K562 (cell line): ENCODE measurements at regions not wholly inside any gene's neighbourhood (a gene's known extent, or its start where the extent isn't known, plus 50 kb on each side); places are given as distances from the start of the nearest gene placed in this dataset.

Experiments used
- ATAC-seq: fragments of 200-7000 bp; cut with Tn5 transposase; 3 replicates; pipeline ENCODE4 v1.9.1; 2020; ENCODE audit warnings: moderate library complexity
- BruUV-seq: library from RNA; stranded (reverse); fragments of 400-500 nt; replicated peaks from 2 replicates; lab custom pipeline; 2021; lab: Mats Ljungman, UMichigan
- CTCF ChIA-PET: fragments of 300-600 bp; formaldehyde crosslinking; extraction: SDS; loops from one replicate; lab custom pipeline; 2021; ENCODE audit warnings: low intra/inter-chr PET ratio; lab: Yijun Ruan, JAX
- POLR2A ChIA-PET: fragments of 300-600, 350-650 bp; sonication (Branson Sonifier 250); formaldehyde crosslinking; extraction: SDS; loops from one replicate; lab custom pipeline; 2021; ENCODE audit warnings: antibody characterized with exemption, inconsistent platforms; lab: Yijun Ruan, JAX
- DNase-seq, 4 experiments: peaks; one replicate each; pipeline versions ENCODE4 v3.0.0 to v3.0.0-alpha.2; 2011 to 2018; ENCODE audit warnings: low spot score in 3 of 4, mixed read lengths in 3 of 4; ENCODE audit errors: extremely low read depth in 1 of 4
- FAIRE-seq: peaks from 2 replicates; lab custom pipeline; 2011; peaks lifted over from hg19 to GRCh38; lab: Jason Lieb, UNC
- H2AFZ ChIP-seq: 2 replicates; pipeline ENCODE4 v1.6.0; 2011; ENCODE audit warnings: low read depth, low read length, control low read depth, inconsistent platforms
- H3K27ac ChIP-seq: fragments of 200-600 bp; 3 replicates; pipeline ENCODE4 v1.8.0; 2011; ENCODE audit warnings: low read depth, mild to moderate bottlenecking, control low read depth, inconsistent platforms, low read length, moderate library complexity, mixed read lengths; ENCODE audit errors: extremely low read depth
- H3K27me3 ChIP-seq, 2 experiments: fragments of 300-600 bp in 1 of 2; 2 replicates in 1 of 2; 3 replicates in 1 of 2; pipeline versions ENCODE4 v1.6.0 to v1.8.0; 2011; ENCODE audit warnings: inconsistent platforms in 2 of 2, low read length in 2 of 2, mild to moderate bottlenecking in 1 of 2, mixed read lengths in 1 of 2, moderate library complexity in 1 of 2; ENCODE audit not compliant: control insufficient read depth in 2 of 2, insufficient read depth in 2 of 2
- H3K36me3 ChIP-seq: fragments of 300-600 bp; 3 replicates; pipeline ENCODE4 v1.8.0; 2011; ENCODE audit warnings: mild to moderate bottlenecking, low read length, inconsistent platforms; ENCODE audit not compliant: control insufficient read depth, insufficient read depth
- H3K4me1 ChIP-seq, 2 experiments: fragments of 200-600 bp in 1 of 2; replicated peaks in 1 of 2; 2 replicates in 1 of 2; 3 replicates in 1 of 2; pipeline versions ENCODE4 v1.5.1 to v1.8.0; 2011; ENCODE audit warnings: inconsistent platforms in 2 of 2, low read length in 2 of 2, mild to moderate bottlenecking in 1 of 2, mixed read lengths in 1 of 2, moderate library complexity in 1 of 2; ENCODE audit not compliant: control insufficient read depth in 2 of 2, insufficient read depth in 2 of 2
- H3K4me2 ChIP-seq: 2 replicates; pipeline ENCODE4 v1.6.1; 2011; ENCODE audit warnings: low read length, control low read depth, inconsistent platforms, mixed read lengths; ENCODE audit not compliant: insufficient read depth
- H3K4me3 ChIP-seq: fragments of 200-600 bp; sonication (generic), shearing (Covaris generic); 2 replicates; pipeline ENCODE4 v1.5.1; 2016; ENCODE audit warnings: control low read depth, inconsistent platforms
- H3K79me2 ChIP-seq: fragments of 200-600 bp; 3 replicates; pipeline ENCODE4 v1.8.0; 2011; ENCODE audit warnings: low read length, inconsistent platforms; ENCODE audit not compliant: control insufficient read depth, insufficient read depth
- H3K9ac ChIP-seq, 2 experiments: 2 replicates each; pipeline versions ENCODE4 v1.6.0 to v1.6.1; 2011; ENCODE audit warnings: low read depth in 2 of 2, low read length in 2 of 2, control low read depth in 1 of 2, inconsistent platforms in 1 of 2, mild to moderate bottlenecking in 1 of 2, mixed read lengths in 1 of 2; ENCODE audit not compliant: insufficient read depth in 1 of 2
- H3K9me1 ChIP-seq: one replicate; pipeline ENCODE4 v1.6.0; 2011; ENCODE audit warnings: inconsistent platforms, mild to moderate bottlenecking, low read length, moderate library complexity; ENCODE audit not compliant: control insufficient read depth, insufficient read depth
- H3K9me3 ChIP-seq: replicated peaks from 2 replicates; pipeline ENCODE4 v1.5.1; 2011; ENCODE audit warnings: low read depth, low read length, inconsistent platforms; ENCODE audit not compliant: control insufficient read depth, insufficient read depth
- H4K20me1 ChIP-seq: replicated peaks from 2 replicates; pipeline ENCODE4 v1.6.1; 2011; ENCODE audit warnings: low read length, inconsistent platforms, mixed read lengths; ENCODE audit not compliant: control insufficient read depth, insufficient read depth
- CBX8 ChIP-seq: fragments of 200-600 bp; sonication (generic); IDR thresholded peaks from 2 replicates; pipeline ENCODE4 v1.6.1; 2012; ENCODE audit warnings: borderline replicate concordance, mixed run types, low read depth, mild to moderate bottlenecking, moderate library complexity, mixed read lengths, low read length, control low read depth, inconsistent platforms; ENCODE audit not compliant: poor library complexity, severe bottlenecking; ENCODE audit errors: extremely low read depth
- CHD1 ChIP-seq: fragments of 200-600 bp; sonication (generic); IDR thresholded peaks from one replicate; pipeline ENCODE4 v1.6.1; 2012; ENCODE audit warnings: mild to moderate bottlenecking, moderate library complexity, low read length, inconsistent platforms
- DLX4 ChIP-seq: fragments of 250-450 bp; sonication (Bioruptor Pico); IDR thresholded peaks from 2 replicates; pipeline ENCODE4 v1.6.1; 2021; ENCODE audit warnings: mild to moderate bottlenecking
- ETV5 ChIP-seq: sonication (generic); formaldehyde crosslinking; IDR thresholded peaks from 2 replicates; pipeline ENCODE4 v1.4.0; 2020; ENCODE audit warnings: low read depth, mild to moderate bottlenecking, missing genetic modification reagents
- ILF3 ChIP-seq: fragments of 450-650 bp; IDR thresholded peaks from 2 replicates; pipeline ENCODE4 v1.6.1; 2018; ENCODE audit warnings: antibody characterized with exemption, mild to moderate bottlenecking, moderate library complexity, borderline replicate concordance
- POLR2B ChIP-seq: fragments of 450-650 bp; IDR thresholded peaks from 2 replicates; pipeline ENCODE4 v1.6.1; 2018; ENCODE audit warnings: low read depth; ENCODE audit not compliant: partially characterized antibody
- RHOXF2B ChIP-seq: fragments of 250-450 bp; sonication (Bioruptor Pico); conservative IDR thresholded peaks from 2 replicates; pipeline ENCODE4 v1.5.1; 2021
- ZBTB40 ChIP-seq, 2 experiments: fragments of 450-650 bp in 1 of 2; sonication (generic) in 1 of 2; formaldehyde crosslinking in 1 of 2; IDR thresholded peaks; 2 replicates each; pipeline versions ENCODE4 v1.7.1 to v1.9.0; 2016 to 2022; ENCODE audit warnings: inconsistent platforms in 1 of 2, mild to moderate bottlenecking in 1 of 2, missing genetic modification reagents in 1 of 2
- ZNF444 ChIP-seq: fragments of 250-450 bp; sonication (Bioruptor Pico); IDR thresholded peaks from 2 replicates; pipeline ENCODE4 v1.4.0; 2020; ENCODE audit warnings: mild to moderate bottlenecking, moderate library complexity
- WGBS: fragments of 100-300 bp; shearing (Covaris generic); methylation state at CpG from one replicate; pipeline ENCODE4 v1.1.6; 2016; ENCODE audit warnings: low coverage, mixed read lengths; ENCODE audit not compliant: insufficient coverage; ENCODE audit errors: missing lambda C conversion rate; 5-methylcytosine and 5-hydroxymethylcytosine counted together
- in situ Hi-C: fragments of 300-500 bp; cut with MboI; formaldehyde crosslinking; loops from 4 replicates; pipeline ENCODE4 v1.15.0; 2018; ENCODE audit warnings: inconsistent platforms, mixed read lengths
- intact Hi-C: fragments of 100-400 bp; cut with micrococcal nuclease; formaldehyde crosslinking; loops from 2 replicates; pipeline ENCODE4 v1.14.2; 2022

GRCh38 chr10:8543361-8544056 lies 489.0 kb downstream of the GATA3 start:
- no peak overlapping the region for H3K4me3 ChIP-seq
- POLR2A ChIA-PET, result interaction anchor here (0.5 to 0.7 kb wide), 2 partner anchors 14 to 19 kb away, joined by 3 read pairs; no protein-coding TSS in a partner anchor
- ATAC-seq, result no peak
- H3K27ac ChIP-seq, result no peak overlapping the region
- H3K27me3 ChIP-seq, result no peaks in the 10 kb centered on the region
- H3K4me2 ChIP-seq, result no peak overlapping the region
- no peak overlapping the region for H2AFZ ChIP-seq
- no TSS peak for BruUV-seq
- no peak for FAIRE-seq
- H3K79me2 ChIP-seq, result no peaks in the 10 kb centered on the region
- no peaks in the 10 kb centered on the region for H3K9me3 ChIP-seq
- WGBS, result 0% methylated on average over 3 of the region's 3 CpGs
- intact Hi-C loops (no loop called here), in situ Hi-C loops (no loop called here)
- H3K9ac ChIP-seq, result no peak overlapping the region
- no peak for DNase-seq
- no peaks in the 10 kb centered on the region for H4K20me1 ChIP-seq
- H3K9me1 ChIP-seq, result no peaks in the 10 kb centered on the region
- no peaks in the 10 kb centered on the region for H3K36me3 ChIP-seq
- CTCF ChIA-PET, result no interaction called here
- no peaks in the 10 kb centered on the region for H3K4me1 ChIP-seq
- TF ChIP-seq ILF3, result no peak
- TF ChIP-seq CBX8, result no peak
- no peak for TF ChIP-seq DLX4
- TF ChIP-seq CHD1, result no peak
- no peak for TF ChIP-seq ZBTB40 (IDR thresholded peaks at IDR 0.05)
- no peak for TF ChIP-seq ZBTB40 (CRISPR knock-in tag; IDR thresholded peaks at IDR 0.05)
- TF ChIP-seq POLR2B, result no peak
- no peak for TF ChIP-seq ZNF444 (CRISPR knock-in tag)
- TF ChIP-seq RHOXF2B, result no peak
- TF ChIP-seq ETV5 (CRISPR knock-in tag), result no peak
